ENCODE measurements at regions not wholly inside any gene's neighbourhood (a gene's known extent, or its start where the extent isn't known, plus 50 kb on each side); places are given as distances from the start of the nearest gene placed in this dataset.
"Not testable (repeated sequence)": the region's sequence is repeated elsewhere in the genome, so short reads cannot be mapped to it uniquely, and the experiment has no call there.

GRCh38 chr4:188722911-188723310, 583.7 kb downstream of the TRIML1 start:
- no peak overlapping the region for H3K4me3 ChIP-seq (ENCODE audit: low read length)
- TF ChIP-seq CTCF (IDR thresholded peaks at IDR 0.05; ENCODE audit: insufficient read depth, low read depth, low read length, missing control alignments), result no peak
- DNase-seq (ENCODE audit: low read depth), result no peak

GRCh38 chr4:188727746-188728145, 588.5 kb downstream of the TRIML1 start:
- no peak for DNase-seq (ENCODE audit: low read depth)
- no peak for TF ChIP-seq CTCF (IDR thresholded peaks at IDR 0.05; ENCODE audit: insufficient read depth, low read depth, low read length, missing control alignments)
- no peak overlapping the region for H3K4me3 ChIP-seq (ENCODE audit: low read length)

- no peak for DNase-seq (ENCODE audit: low read depth)
- no peak for TF ChIP-seq CTCF (IDR thresholded peaks at IDR 0.05; ENCODE audit: insufficient read depth, low read depth, low read length, missing control alignments)
- no peak overlapping the region for H3K4me3 ChIP-seq (ENCODE audit: low read length)
These were observed 589.1 kb downstream of the TRIML1 start for GRCh38 chr4:188728359-188728758.

- no peak for TF ChIP-seq CTCF (IDR thresholded peaks at IDR 0.05; ENCODE audit: insufficient read depth, low read depth, low read length, missing control alignments)
- DNase-seq (ENCODE audit: low read depth), result no peak
- H3K4me3 ChIP-seq (ENCODE audit: low read length), result no peak overlapping the region
These were observed 592.9 kb downstream of the TRIML1 start for GRCh38 chr4:188732131-188732530.

- DNase-seq (ENCODE audit: low read depth), result no peak
- no peak for TF ChIP-seq CTCF (IDR thresholded peaks at IDR 0.05; ENCODE audit: insufficient read depth, low read depth, low read length, missing control alignments)
- no peak overlapping the region for H3K4me3 ChIP-seq (ENCODE audit: low read length)
These were observed 595.8 kb downstream of the TRIML1 start for GRCh38 chr4:188735082-188735481.

- TF ChIP-seq CTCF (IDR thresholded peaks at IDR 0.05; ENCODE audit: insufficient read depth, low read depth, low read length, missing control alignments), result no peak
- no peak for DNase-seq (ENCODE audit: low read depth)
- H3K4me3 ChIP-seq (ENCODE audit: low read length), result no peak overlapping the region
These were observed 598.2 kb downstream of the TRIML1 start for GRCh38 chr4:188737251-188738002.

GRCh38 chr4:188738290-188738689, 599.0 kb downstream of the TRIML1 start:
- DNase-seq (ENCODE audit: low read depth), result not testable (repeated sequence)
- H3K4me3 ChIP-seq (ENCODE audit: low read length), result peak overlapping the region; percentile 37

- DNase-seq (ENCODE audit: low read depth); H3K4me3 ChIP-seq (ENCODE audit: low read length): not testable (repeated sequence)
These were observed 600.9 kb downstream of the TRIML1 start for GRCh38 chr4:188740172-188740571.

- not testable (repeated sequence) for H3K4me3 ChIP-seq (ENCODE audit: low read length); DNase-seq (ENCODE audit: low read depth)
These were observed 601.5 kb downstream of the TRIML1 start for GRCh38 chr4:188740791-188741190.
